Kidney (tissue), 13 donors: ENCODE measurements at regions not wholly inside any gene's neighbourhood (a gene's known extent, or its start where the extent isn't known, plus 50 kb on each side); places are given as distances from the start of the nearest gene placed in this dataset.
"Not testable (repeated sequence)": the region's sequence is repeated elsewhere in the genome, so short reads cannot be mapped to it uniquely, and the experiment has no call there.

Experiments used
- DNase-seq, 5 donors: peaks; one replicate each; pipeline ENCODE4 v3.0.0-alpha.2; 2013 to 2020
- FAIRE-seq: peaks from 2 replicates; lab custom pipeline; 2012; peaks lifted over from hg19 to GRCh38; lab: Jason Lieb, UNC
- H3K27ac ChIP-seq, 2 donors: one replicate each; pipeline ENCODE4 v1.7.0; 2013; ENCODE audit warnings: low read depth in 2 of 2, low read length in 2 of 2, inconsistent platforms in 1 of 2
- H3K27me3 ChIP-seq: one replicate; pipeline ENCODE4 v1.7.1; 2013; ENCODE audit warnings: low read length, inconsistent platforms; ENCODE audit not compliant: control insufficient read depth, insufficient read depth
- H3K36me3 ChIP-seq, 3 donors: one replicate each; pipeline versions ENCODE4 v1.7.0 to v1.7.1; 2013; ENCODE audit warnings: low read length in 3 of 3, control low read depth in 1 of 3, inconsistent platforms in 1 of 3; ENCODE audit not compliant: insufficient read depth in 3 of 3, control insufficient read depth in 2 of 3
- H3K4me1 ChIP-seq, 3 donors: one replicate each; pipeline versions ENCODE4 v1.7.0 to v1.7.1; 2013; ENCODE audit warnings: low read length in 3 of 3, inconsistent platforms in 1 of 3, low read depth in 1 of 3; ENCODE audit not compliant: control insufficient read depth in 2 of 3, insufficient read depth in 2 of 3
- H3K4me3 ChIP-seq, 3 donors: one replicate each; pipeline versions ENCODE4 v1.7.0 to v1.8.1; 2013; ENCODE audit warnings: low read length in 3 of 3, control low read depth in 1 of 3, inconsistent platforms in 1 of 3
- H3K9ac ChIP-seq, 3 donors: one replicate each; pipeline versions ENCODE4 v1.7.0 to v1.7.1; 2013; ENCODE audit warnings: low read length in 3 of 3, control low read depth in 1 of 3, inconsistent platforms in 1 of 3
- H3K9me3 ChIP-seq, 3 donors: one replicate each; pipeline versions ENCODE4 v1.7.0 to v1.7.1; 2013; ENCODE audit warnings: low read length in 3 of 3, control low read depth in 1 of 3, inconsistent platforms in 1 of 3; ENCODE audit not compliant: control insufficient read depth in 2 of 3, insufficient read depth in 1 of 3
- CTCF ChIP-seq: IDR thresholded peaks from 3 replicates; pipeline ENCODE4 v1.5.1; 2012; ENCODE audit warnings: mild to moderate bottlenecking, moderate library complexity, borderline replicate concordance; ENCODE audit not compliant: insufficient read depth; ENCODE audit errors: extremely low read depth
- intact Hi-C: fragments of 100-400 bp; cut with DNase I; formaldehyde crosslinking; loops from one replicate; pipeline ENCODE4 v1.11.1; 2022
- donor health status: control.
- donor health status: control.
- donor health status: control.
- donor health status: control.
- donor health status: control.
- donor health status: DM: yes; HTN: yes; CAD: no.
- donor health status: Normal renal cell carcinoma (clear cell type).

- H3K9ac ChIP-seq, H3K36me3 ChIP-seq, H3K4me3 ChIP-seq, FAIRE-seq, intact Hi-C loops, H3K4me1 ChIP-seq, H3K27me3 ChIP-seq, H3K27ac ChIP-seq: not testable (repeated sequence)
- DNase-seq, result peak in 1 of 5 donors; percentile 34
- H3K9me3 ChIP-seq, result peaks cover 0 to 27% (median 4%) of the 10 kb centered on the region in 3 donors
Measured at GRCh38 chr11:54797906-54798305, 91.3 kb downstream of the OR4A5 start.

- DNase-seq, result no peak
- Histone ChIP-seq H3K9me3 (peaks cover 0 to 27% (median 3%) of the 10 kb centered on the region in 3 donors), H3K27ac (no peak overlapping the region), H3K9ac (no peak overlapping the region), H3K27me3 (no peaks in the 10 kb centered on the region), H3K36me3 (no peaks in the 10 kb centered on the region), H3K4me3 (no peak overlapping the region), H3K4me1 (no peaks in the 10 kb centered on the region)
- no peak for TF ChIP-seq CTCF
- FAIRE-seq, result no peak
- intact Hi-C loops, result no loop called here
Measured at GRCh38 chr11:54832676-54833075, 126.0 kb downstream of the OR4A5 start.

- intact Hi-C loops, H3K9ac ChIP-seq, H3K36me3 ChIP-seq, DNase-seq, H3K27ac ChIP-seq, FAIRE-seq, H3K27me3 ChIP-seq, H3K4me3 ChIP-seq, H3K4me1 ChIP-seq: not testable (repeated sequence)
- peaks cover 0 to 52% (median 10%) of the 10 kb centered on the region in 3 donors for H3K9me3 ChIP-seq
Measured at GRCh38 chr11:54855047-54855446, 148.4 kb downstream of the OR4A5 start.
